DLD1 (cell line): ENCODE measurements at regions not wholly inside any gene's neighbourhood (a gene's known extent, or its start where the extent isn't known, plus 50 kb on each side); places are given as distances from the start of the nearest gene placed in this dataset.
"Not testable (repeated sequence)": the region's sequence is repeated elsewhere in the genome, so short reads cannot be mapped to it uniquely, and the experiment has no call there.

ENCODE experiments used
- in situ Hi-C: cut with HindIII; loops from 2 replicates; pipeline ENCODE4 v1.10.0; 2017; ENCODE audit warnings: low sequenced_read_pairs

DNA sequence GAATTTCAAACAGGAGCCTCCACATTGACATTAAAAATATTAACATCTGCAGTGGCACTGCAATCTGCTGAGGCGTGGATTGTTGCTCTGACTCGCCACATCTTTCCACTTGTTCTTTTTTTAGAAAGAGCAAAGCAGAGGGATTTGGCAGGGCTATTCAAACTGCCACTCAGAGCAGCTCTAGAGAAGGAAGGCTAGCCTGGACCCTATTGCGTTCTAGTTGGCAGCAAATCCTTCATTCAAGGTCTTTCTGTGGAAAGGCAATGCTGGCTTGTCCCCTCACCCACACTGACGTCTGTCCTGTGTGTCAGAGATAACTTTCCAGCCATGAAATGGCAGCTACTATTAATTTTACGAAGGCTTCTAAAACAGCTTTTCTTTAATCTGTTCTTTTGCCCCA, 483.2 kb upstream of the SGO1 start:
- in situ Hi-C loops, result no loop called here

DNA sequence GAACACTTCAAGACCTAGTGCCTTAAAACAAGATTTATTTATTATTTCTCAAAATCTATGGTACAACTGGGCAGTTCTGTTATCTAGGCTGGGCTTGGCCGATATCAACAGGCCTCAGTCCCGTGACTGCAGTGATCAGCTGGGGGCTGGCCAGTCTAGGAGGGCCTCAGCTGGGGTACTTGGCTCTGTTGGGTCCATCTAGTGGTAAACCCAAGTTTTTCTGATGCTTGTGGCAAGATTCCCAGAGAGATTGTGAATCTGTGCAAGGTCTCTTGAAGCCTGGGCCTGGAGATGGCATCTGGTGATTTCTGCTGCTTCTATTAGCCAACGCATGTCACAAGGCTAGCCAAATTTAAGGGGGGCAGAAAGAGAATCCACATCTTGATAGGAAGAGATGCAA, 482.4 kb upstream of the SGO1 start:
- in situ Hi-C loops, result no loop called here

GRCh38 chr3:20666091-20666490, 480.1 kb upstream of the SGO1 start:
- in situ Hi-C loops, result no loop called here

GRCh38 chr3:20658491-20658890, 472.5 kb upstream of the SGO1 start:
- in situ Hi-C loops, result no loop called here

DNA sequence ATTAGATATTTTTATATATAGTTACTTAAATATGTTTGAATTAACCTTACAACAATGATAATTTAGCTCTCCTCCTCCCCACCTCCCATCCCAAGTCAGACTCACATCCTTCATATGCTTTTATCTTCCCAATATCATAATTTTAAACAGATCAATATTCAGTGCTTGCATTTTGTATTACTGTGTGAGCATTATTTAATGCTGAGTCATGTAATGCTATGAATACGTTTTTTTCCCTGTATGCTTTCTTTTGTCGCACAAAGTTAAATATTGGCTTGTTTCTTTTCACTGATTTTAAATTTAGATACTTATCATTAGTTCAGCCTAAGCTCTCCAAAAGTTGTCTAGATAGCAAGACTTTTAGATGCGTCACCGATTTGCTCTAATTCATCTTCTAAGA, 471.6 kb upstream of the SGO1 start:
- in situ Hi-C loops, result no loop called here

DNA sequence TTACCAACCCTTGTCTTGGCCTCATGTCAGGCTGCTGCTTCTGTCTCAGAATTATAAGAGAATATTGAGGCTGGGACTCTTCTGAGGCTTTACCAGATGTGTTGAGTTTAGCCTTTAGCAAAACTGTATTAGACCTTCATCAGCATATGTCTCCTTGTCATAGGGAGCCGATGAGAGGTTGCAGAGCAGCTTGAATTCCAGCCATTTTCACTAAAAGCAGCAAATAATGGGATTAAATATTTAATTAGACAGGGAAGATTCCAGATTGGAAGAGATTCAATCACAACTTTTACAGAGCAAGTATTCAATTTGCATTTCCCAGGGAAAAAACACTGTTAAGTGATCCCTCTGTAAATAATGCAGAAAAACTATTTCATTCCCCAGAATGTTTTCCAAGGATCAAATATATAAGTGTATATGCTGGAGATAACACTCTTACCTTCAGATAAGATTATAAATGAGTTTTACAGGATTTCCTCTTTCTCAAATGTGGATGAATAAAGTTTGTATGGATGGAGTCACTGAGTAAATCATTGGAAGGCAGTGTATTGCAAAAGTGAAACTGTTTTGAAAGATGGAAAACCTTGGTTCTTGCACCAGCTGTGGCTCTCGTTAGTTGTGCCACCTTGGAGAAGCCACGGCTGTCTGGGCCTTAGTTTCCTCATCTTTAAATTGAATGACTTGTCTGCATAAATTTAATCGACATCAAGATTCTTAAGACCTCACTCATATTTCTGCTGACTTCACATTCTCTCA, 466.4 kb upstream of the SGO1 start:
- in situ Hi-C loops, result no loop called here

- in situ Hi-C loops, result no loop called here
Observed at GRCh38 chr3:20648921-20649381, 462.9 kb upstream of the SGO1 start.

DNA sequence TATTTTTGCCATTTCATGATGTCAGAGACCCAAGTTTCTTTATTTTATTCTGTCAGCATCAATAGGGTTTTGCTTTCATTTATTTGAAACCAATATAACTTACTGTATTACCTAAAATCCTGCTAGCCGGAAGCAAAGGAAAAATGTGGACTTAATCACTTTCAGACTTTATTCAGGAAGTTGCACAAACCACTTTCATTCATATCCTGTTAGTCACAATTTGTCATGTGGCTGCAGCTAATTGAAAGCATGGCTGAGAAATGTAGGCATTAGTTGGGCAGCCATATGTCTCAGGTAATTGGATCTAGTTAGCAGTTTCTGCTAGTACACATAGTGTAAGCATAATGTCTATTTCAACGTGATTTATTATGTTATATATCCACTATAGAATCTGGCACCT, 462.3 kb upstream of the SGO1 start:
- in situ Hi-C loops, result no loop called here

DNA sequence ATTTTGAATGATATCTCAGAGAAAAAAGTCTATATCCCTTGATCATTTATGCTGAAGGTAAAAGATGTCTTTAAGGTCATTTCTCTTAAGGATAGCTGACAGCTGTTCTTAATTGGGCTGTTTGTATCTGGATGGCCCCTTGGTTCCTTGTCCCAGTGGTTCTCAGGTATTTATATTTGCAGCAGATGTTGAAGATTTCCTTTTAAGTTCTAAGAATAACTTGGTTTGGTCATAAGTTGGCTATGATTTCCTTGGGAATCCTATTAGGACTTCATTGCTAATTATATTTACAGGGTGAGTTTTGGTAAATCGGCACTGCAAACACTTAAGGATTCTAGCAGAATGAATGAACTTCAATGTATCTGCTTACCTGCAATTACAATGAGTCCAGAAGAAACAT, 460.4 kb upstream of the SGO1 start:
- in situ Hi-C loops, result no loop called here

DNA sequence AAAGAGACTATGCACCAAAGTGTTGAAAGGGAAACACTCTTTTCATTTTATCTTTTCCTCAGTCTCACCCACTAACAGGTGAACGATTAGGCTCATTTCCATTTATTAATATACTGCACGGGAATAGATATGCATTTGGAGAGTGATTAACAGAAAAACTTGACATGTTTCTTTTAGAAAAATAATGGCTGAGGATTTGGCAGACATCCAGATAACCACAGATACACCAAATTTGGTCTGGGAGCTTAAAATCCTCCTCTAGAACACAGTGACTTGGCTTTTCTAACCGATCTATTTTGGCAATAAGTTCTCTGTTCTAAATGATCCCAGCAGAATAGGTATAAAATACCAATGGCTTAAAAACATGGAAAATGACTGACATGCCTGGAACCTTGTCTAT, 459.3 kb upstream of the SGO1 start:
- in situ Hi-C loops, result no loop called here

DNA sequence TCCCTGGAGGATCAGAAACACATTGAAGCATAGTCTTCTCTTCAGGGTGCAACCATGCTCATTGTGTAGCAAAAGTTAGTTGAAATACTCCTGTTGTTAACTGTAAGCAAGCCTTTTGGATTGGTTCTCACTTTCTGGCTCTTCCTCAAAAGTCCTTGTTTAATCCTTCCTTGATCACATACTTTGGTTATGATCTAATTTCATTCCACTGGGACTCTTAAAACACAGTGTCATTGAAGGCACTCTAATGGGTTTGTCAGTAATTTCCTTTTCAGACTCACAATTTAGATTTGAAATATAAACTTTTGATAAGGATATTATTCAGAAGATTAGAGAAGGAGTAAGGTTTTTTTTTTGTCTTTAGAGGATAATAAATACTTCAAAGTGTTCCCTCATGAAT, 451.7 kb upstream of the SGO1 start:
- in situ Hi-C loops, result no loop called here

DNA sequence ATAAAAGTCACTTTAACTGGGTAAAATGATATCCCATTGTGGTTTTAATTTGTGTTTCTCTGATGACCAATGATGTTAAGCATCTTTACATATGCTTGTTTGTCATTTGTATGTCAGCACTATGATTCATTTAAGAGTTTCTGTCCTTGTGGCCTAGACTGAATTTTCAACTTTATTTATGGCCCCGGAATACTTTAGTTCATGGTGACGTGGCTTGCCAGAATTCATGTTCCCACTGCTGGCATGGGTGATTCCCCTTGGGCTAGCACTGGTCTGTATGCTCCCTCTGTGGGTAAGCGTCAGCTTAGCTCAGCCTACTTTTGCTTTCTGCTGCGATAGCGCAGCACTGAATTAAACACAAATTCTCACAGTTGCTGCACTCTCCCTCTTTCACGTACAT, 436.3 kb upstream of the SGO1 start:
- in situ Hi-C loops, result no loop called here

DNA sequence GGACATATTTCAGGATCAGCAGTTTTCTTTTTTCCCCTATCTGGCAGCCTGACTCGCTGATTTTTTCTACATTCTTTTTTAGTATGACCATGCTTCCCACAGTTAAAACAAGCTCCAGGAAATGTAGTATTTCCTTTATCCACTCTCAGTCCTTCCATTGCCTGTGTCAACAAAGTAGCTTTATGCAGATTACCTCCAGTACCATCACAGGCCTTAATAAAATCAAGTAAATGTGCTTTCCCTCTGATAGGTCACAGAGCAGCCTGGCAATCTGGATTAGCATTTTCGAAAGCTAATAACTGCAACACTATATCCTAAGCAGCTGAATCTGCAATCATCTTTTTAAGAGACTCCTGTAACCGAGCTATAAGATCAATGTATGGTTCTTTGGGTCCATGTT, 432.6 kb upstream of the SGO1 start:
- in situ Hi-C loops, result not testable (repeated sequence)

- in situ Hi-C loops, result not testable (repeated sequence)
Observed at GRCh38 chr3:20618181-20618580, 432.2 kb upstream of the SGO1 start.

GRCh38 chr3:20615982-20616381, 430.0 kb upstream of the SGO1 start:
- in situ Hi-C loops, result not testable (repeated sequence)

DNA sequence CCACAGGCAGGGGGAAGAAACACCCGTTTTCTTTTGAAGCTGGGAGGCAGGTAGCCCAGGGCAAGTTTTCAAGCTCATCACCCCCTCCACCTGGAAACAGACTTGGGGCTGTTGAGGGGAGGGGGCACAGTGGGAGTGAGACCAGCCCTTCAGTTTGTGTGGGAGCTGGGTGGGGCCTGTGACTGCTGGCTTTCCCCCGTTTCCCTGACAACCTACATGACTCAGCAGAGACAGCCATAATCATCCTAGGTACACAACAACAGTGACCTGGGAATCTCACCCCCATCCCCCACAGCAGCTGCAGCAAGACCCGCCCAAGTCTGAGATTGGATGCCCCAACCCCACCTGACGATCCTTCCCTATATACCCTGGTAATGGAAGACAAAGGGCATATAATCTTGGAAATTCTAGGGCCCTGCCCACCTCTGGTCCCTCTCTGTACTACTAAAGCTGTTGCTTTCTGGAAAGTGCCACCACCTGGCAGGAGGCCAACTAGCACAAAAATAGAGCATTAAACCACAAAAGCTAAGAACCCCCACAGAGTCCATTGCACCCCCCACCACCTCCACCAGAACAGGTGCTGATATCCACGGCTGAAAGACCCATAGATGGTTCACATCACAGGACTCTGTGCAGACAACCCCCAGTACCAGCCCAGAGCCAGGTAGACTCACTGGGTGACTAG, 422.2 kb upstream of the SGO1 start:
- in situ Hi-C loops, result no loop called here

DNA sequence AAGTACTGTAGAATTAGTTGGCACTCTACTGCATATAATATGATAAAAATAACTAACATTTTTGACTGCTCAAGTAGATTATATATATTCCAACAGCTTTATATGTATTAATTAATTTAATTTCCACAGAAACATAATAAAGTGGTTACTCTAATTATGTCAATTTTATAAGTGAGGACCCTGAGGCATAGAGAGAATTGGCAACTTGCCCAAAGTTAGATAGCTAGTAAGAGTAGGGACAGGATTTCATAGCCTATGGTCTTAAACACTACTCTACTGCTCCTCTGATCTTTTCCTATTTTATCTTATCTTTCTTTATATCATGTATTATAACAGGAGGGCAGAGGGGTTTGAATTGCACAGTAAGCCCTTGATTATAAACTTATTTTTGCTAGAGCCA, 418.7 kb upstream of the SGO1 start:
- in situ Hi-C loops, result no loop called here

DNA sequence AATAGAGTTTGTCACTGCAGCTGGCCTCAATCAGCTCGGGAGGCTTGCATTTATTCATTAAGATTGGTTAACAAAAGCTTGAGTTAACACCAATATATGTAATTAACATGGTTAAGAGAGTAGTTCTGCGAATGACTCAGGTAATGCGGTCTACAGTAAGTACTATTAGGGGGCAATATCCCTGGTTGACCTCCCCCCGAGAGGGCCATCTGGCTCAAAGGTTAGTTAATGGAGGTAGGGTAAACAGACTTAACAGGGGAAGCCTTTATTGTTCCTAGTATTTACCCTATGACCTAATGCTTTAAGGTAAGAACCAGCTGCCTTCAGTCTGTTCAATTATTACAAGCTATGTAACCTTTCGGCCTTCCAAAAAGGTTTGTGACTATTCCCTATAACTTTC, 403.3 kb upstream of the SGO1 start:
- in situ Hi-C loops, result no loop called here

- in situ Hi-C loops, result no loop called here
Observed at GRCh38 chr3:20588781-20589180, 402.8 kb upstream of the SGO1 start.

DNA sequence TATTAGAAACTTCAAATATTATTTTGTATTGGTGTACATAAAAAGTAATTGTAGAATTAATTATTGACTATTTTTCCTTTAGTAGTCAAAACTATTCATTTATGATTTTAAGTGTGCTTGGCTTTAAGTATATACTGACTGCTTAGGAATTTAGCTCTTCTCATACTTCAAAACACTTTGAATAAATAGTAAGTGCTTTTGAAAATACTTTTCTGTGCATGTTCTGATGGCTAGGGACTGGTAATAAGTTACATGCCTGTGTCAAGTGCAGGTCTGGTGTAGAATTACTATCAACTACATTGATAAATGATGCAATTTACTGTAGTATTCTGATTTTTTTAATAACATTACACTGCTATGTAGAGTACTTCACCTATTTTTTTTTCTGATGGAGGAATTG, 397.6 kb upstream of the SGO1 start:
- in situ Hi-C loops, result no loop called here

DNA sequence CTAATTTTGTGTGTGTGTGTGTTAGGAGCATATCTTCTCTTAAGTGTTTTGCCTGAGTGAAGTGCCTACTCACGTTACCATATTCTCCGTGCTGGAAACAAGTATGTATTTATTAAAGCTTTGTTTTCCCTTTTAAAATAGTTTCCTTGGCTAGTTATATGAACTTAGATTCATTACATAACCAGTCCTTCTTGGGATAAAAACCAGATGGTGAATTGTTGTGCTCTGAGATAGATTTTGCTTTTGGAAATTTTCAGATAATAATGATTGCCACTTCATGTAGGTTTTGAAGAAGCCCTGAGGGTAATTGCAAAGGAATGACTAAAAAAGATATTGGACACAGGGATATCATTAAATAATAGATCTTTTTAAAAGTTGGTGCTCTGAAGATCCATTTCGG, 390.2 kb upstream of the SGO1 start:
- in situ Hi-C loops, result loop anchor here (5.0 kb wide), 1 partner anchor 44 kb away; no protein-coding TSS in a partner anchor

DNA sequence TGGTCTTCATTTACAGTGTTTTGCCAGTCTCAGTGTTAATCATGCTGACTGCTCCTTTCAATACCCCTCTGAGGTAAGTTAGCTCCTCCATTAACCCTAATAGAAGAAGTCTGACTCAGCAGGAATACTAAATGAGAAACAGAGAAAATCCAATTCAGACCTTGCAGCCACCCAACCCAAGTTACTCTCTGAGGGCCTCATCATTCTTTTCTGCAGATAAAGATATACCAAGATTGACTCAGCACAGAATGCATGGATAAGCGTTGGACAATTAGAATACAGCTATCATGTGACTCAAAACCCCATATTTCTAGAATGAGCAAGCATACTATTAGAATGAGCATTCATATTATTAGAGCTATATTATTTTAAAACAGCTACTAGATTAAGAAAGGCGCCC, 389.1 kb upstream of the SGO1 start:
- in situ Hi-C loops, result loop anchor here (5.0 kb wide), 1 partner anchor 43 kb away; no protein-coding TSS in a partner anchor
